Left lung (tissue), 4 donors: ENCODE measurements at regions not wholly inside any gene's neighbourhood (a gene's known extent, or its start where the extent isn't known, plus 50 kb on each side); places are given as distances from the start of the nearest gene placed in this dataset.

ENCODE experiments used
- ATAC-seq: fragments of 200-7000 bp; cut with Tn5 transposase; one replicate; pipeline ENCODE4 v1.9.1; 2020; ENCODE audit warnings: moderate library complexity
- DNase-seq, 4 donors: peaks; one replicate each; pipeline ENCODE4 v3.0.0-alpha.2; 2013 to 2020
- H3K27ac ChIP-seq, 2 donors: fragments of 200-600 bp; sonication (generic) in 1 of 2; one replicate each; pipeline versions ENCODE4 v1.5.0 to v1.8.0; 2020 to 2021
- H3K27me3 ChIP-seq, 2 donors: fragments of 200-600 bp; sonication (generic) in 1 of 2; one replicate each; pipeline versions ENCODE4 v1.5.0 to v1.8.0; 2020 to 2021
- H3K36me3 ChIP-seq, 2 donors: fragments of 200-600 bp; sonication (generic) in 1 of 2; one replicate each; pipeline versions ENCODE4 v1.5.0 to v1.8.0; 2020 to 2021
- H3K4me1 ChIP-seq, 2 donors: fragments of 200-600 bp; one replicate each; pipeline ENCODE4 v1.8.0; 2021
- H3K4me3 ChIP-seq, 2 donors: fragments of 200-600 bp; sonication (generic) in 1 of 2; one replicate each; pipeline versions ENCODE4 v1.5.0 to v1.8.0; 2020 to 2021; ENCODE audit warnings: mild to moderate bottlenecking in 1 of 2
- H3K9me3 ChIP-seq, 2 donors: fragments of 200-600 bp; sonication (generic) in 1 of 2; one replicate each; pipeline versions ENCODE4 v1.5.0 to v1.8.0; 2020 to 2021
- CTCF ChIP-seq, 2 donors: fragments of 200-600 bp; sonication (generic) in 1 of 2; IDR thresholded peaks; one replicate each; pipeline versions ENCODE4 v1.5.0 to v1.8.0; 2021; ENCODE audit warnings: antibody characterized with exemption in 2 of 2
- intact Hi-C, 2 donors: fragments of 100-400 bp; cut with DNase I; formaldehyde crosslinking; loops; one replicate each; pipeline versions ENCODE4 v1.11.2 to v1.14.2; 2022
- donor health status: DM: no; HTN: yes; CAD: no.
- donor health status: DM: no; HTN: no; CAD: no.

GRCh38 chr2:118509319-118510004, 338.0 kb downstream of the EN1 start:
- DNase-seq, result no peak

GRCh38 chr2:118508282-118508681, 339.2 kb downstream of the EN1 start:
- Histone ChIP-seq H3K4me3 (no peak overlapping the region), H3K9me3 (no peaks in the 10 kb centered on the region), H3K36me3 (no peaks in the 10 kb centered on the region), H3K27me3 (no peaks in the 10 kb centered on the region), H3K4me1 (no peaks in the 10 kb centered on the region), H3K27ac (no peak overlapping the region)
- DNase-seq (no peak), ATAC-seq (no peak)
- TF ChIP-seq CTCF (IDR thresholded peaks at IDR 0.05), result no peak
- intact Hi-C loops, result no loop called here

More at GRCh38 chr2:118509319-118510004, 338.0 kb downstream of the EN1 start:
- Histone ChIP-seq H3K27ac (no peak overlapping the region), H3K4me1 (no peaks in the 10 kb centered on the region), H3K4me3 (no peak overlapping the region), H3K9me3 (peaks cover 0 to 5% of the 10 kb centered on the region in 2 donors), H3K36me3 (no peaks in the 10 kb centered on the region), H3K27me3 (no peaks in the 10 kb centered on the region)
- ATAC-seq, result no peak
- no peak for TF ChIP-seq CTCF (IDR thresholded peaks at IDR 0.05)
- intact Hi-C loops, result no loop called here

GRCh38 chr2:118505436-118505835, 342.0 kb downstream of the EN1 start:
- H3K4me3 ChIP-seq, result no peak overlapping the region
- no peaks in the 10 kb centered on the region for H3K27me3 ChIP-seq
- TF ChIP-seq CTCF (IDR thresholded peaks at IDR 0.05), result no peak
- no peaks in the 10 kb centered on the region for H3K9me3 ChIP-seq
- intact Hi-C loops, result no loop called here
- H3K27ac ChIP-seq, result no peak overlapping the region
- ATAC-seq, result no peak
- DNase-seq, result no peak
- H3K36me3 ChIP-seq, result no peaks in the 10 kb centered on the region
- no peaks in the 10 kb centered on the region for H3K4me1 ChIP-seq

- no peaks in the 10 kb centered on the region for H3K4me1 ChIP-seq
- no peak overlapping the region for H3K27ac ChIP-seq
- ATAC-seq, result no peak
- no peaks in the 10 kb centered on the region for H3K36me3 ChIP-seq
- no peaks in the 10 kb centered on the region for H3K27me3 ChIP-seq
- TF ChIP-seq CTCF (IDR thresholded peaks at IDR 0.05), result no peak
- no peak overlapping the region for H3K4me3 ChIP-seq
- H3K9me3 ChIP-seq, result no peaks in the 10 kb centered on the region
- intact Hi-C loops, result no loop called here
- no peak for DNase-seq
These were observed 345.3 kb downstream of the EN1 start for GRCh38 chr2:118502106-118502505.

- Histone ChIP-seq H3K27me3 (no peaks in the 10 kb centered on the region), H3K36me3 (no peaks in the 10 kb centered on the region), H3K4me3 (no peak overlapping the region), H3K9me3 (no peaks in the 10 kb centered on the region), H3K4me1 (no peaks in the 10 kb centered on the region), H3K27ac (no peak overlapping the region)
- DNase-seq (no peak), ATAC-seq (no peak)
- TF ChIP-seq CTCF (IDR thresholded peaks at IDR 0.05), result no peak
- intact Hi-C loops, result no loop called here
These were observed 348.5 kb downstream of the EN1 start for GRCh38 chr2:118498943-118499342.
